Activated CD4-positive, alpha-beta memory T cell treated with anti-CD3 and anti-CD28 coated beads for 36 hours (primary cell): ENCODE measurements at regions not wholly inside any gene's neighbourhood (a gene's known extent, or its start where the extent isn't known, plus 50 kb on each side); places are given as distances from the start of the nearest gene placed in this dataset.
"Not testable (repeated sequence)": the region's sequence is repeated elsewhere in the genome, so short reads cannot be mapped to it uniquely, and the experiment has no call there.

Experiments
- CTCF ChIA-PET: fragments of 350-600 bp; sonication (Branson Sonifier 250); formaldehyde crosslinking; loops from one replicate; lab custom pipeline; 2021; ENCODE audit warnings: antibody characterized with exemption, inconsistent platforms; lab: Charles Lee
- POLR2A ChIA-PET: fragments of 350-600 bp; sonication (Branson Sonifier 250); formaldehyde crosslinking; loops from one replicate; lab custom pipeline; 2021; ENCODE audit warnings: antibody characterized with exemption; lab: Charles Lee
- DNase-seq: peaks from one replicate; pipeline ENCODE4 v3.0.0-alpha.2; 2020
- H3K27ac Mint-ChIP-seq: one replicate; pipeline ENCODE4 v1.8.0; 2021; ENCODE audit warnings: mixed read lengths
- H3K27me3 Mint-ChIP-seq: one replicate; pipeline ENCODE4 v1.8.0; 2021; ENCODE audit warnings: mixed read lengths
- H3K36me3 Mint-ChIP-seq: one replicate; pipeline ENCODE4 v1.8.0; 2021; ENCODE audit warnings: mixed read lengths
- H3K4me1 Mint-ChIP-seq: one replicate; pipeline ENCODE4 v1.8.0; 2021; ENCODE audit warnings: low read depth, mixed read lengths
- H3K4me3 Mint-ChIP-seq: one replicate; pipeline ENCODE4 v1.8.0; 2021; ENCODE audit warnings: mild to moderate bottlenecking, mixed read lengths
- H3K9me3 Mint-ChIP-seq: one replicate; pipeline ENCODE4 v1.8.0; 2021; ENCODE audit warnings: mixed read lengths
- intact Hi-C: fragments of 100-400 bp; cut with micrococcal nuclease; formaldehyde crosslinking; loops from one replicate; pipeline ENCODE4 v1.15.1; 2023

DNA sequence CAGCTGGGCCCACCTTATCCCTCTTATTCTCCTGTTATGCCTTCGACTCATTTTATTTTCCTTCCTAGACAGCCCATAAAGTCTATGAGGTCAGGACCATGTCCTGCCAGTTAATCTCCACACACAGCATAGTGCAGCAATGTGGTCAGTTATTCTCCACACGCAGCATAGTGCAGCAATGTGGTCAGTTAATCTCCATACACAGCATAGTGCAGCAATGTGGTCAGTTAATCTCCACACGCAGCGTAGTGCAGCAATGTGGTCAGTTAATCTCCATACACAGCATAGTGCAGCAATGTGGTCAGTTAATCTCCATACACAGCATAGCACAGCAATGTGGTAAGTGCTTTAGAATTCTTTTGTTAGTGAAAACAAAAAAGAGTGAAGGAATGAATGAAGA, 77.8 kb downstream of the TEX36 start:
- DNase-seq = no peak
- Mint-ChIP-seq H3K4me1 (no peaks in the 10 kb centered on the region), H3K27ac (no peak overlapping the region), H3K4me3 (no peak overlapping the region), H3K27me3 (peaks cover 1% of the 10 kb centered on the region), H3K36me3 (no peaks in the 10 kb centered on the region), H3K9me3 (no peaks in the 10 kb centered on the region)
- POLR2A ChIA-PET = no interaction called here
- intact Hi-C loops = no loop called here
- CTCF ChIA-PET = no interaction called here

DNA sequence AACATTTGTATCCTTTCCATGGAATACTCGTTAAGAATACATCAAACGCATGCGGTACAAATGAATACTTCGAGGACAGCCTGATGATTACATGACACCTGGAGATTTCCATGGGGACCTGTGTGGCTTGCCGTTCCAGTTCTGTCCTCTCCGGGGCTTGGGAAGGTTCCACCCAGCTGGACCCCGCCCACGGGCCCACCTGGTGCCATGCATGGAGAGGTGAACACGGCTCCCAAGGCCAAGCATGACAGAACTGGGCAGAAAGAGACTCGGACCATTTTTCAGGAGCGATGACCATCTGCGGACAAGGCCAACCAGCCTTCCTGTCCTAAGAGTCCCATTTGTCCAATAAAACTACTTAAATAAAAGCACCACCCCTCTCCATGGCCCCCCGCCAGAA, 80.1 kb downstream of the TEX36 start:
- Mint-ChIP-seq H3K36me3 (no peaks in the 10 kb centered on the region), H3K4me1 (no peaks in the 10 kb centered on the region), H3K9me3 (no peaks in the 10 kb centered on the region), H3K4me3 (no peak overlapping the region), H3K27ac (no peak overlapping the region), H3K27me3 (peaks cover 1% of the 10 kb centered on the region)
- ChIA-PET CTCF (no interaction called here), POLR2A (no interaction called here)
- no peak for DNase-seq
- intact Hi-C loops = no loop called here

DNA sequence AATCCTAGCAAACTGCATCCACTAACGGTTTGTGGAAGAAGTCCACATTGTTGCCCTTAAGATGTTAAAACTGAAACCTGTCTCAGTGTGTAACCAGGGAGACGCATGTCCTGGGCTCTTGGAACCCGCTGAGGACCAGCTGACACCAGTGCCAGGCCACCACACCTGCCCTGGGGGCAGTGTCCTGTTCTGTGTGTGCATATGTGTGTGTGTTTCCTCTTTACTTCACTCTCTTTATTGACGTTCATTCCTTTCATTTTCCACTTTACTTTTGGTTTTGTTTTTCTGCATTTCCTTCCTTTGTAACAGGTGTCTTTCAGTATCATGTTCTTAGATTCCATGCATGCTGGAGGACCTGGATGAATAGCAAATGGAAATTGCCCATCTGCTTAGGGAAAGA, 83.8 kb downstream of the TEX36 start:
- H3K36me3 Mint-ChIP-seq = no peaks in the 10 kb centered on the region
- H3K27me3 Mint-ChIP-seq = no peaks in the 10 kb centered on the region
- H3K4me3 Mint-ChIP-seq = no peak overlapping the region
- POLR2A ChIA-PET = no interaction called here
- no peak overlapping the region for H3K27ac Mint-ChIP-seq
- DNase-seq = no peak
- no peaks in the 10 kb centered on the region for H3K4me1 Mint-ChIP-seq
- intact Hi-C loops = no loop called here
- H3K9me3 Mint-ChIP-seq = peaks cover 11% of the 10 kb centered on the region
- CTCF ChIA-PET = no interaction called here

- Mint-ChIP-seq H3K9me3 (peaks cover 11% of the 10 kb centered on the region), H3K27ac (no peak overlapping the region), H3K27me3 (no peaks in the 10 kb centered on the region), H3K36me3 (no peaks in the 10 kb centered on the region), H3K4me3 (no peak overlapping the region), H3K4me1 (no peaks in the 10 kb centered on the region)
- intact Hi-C loops = no loop called here
- no peak for DNase-seq
- POLR2A ChIA-PET = no interaction called here
- CTCF ChIA-PET = no interaction called here
Observed at GRCh38 chr10:125595911-125596310, 87.1 kb downstream of the TEX36 start.

GRCh38 chr10:125593644-125594043, 89.3 kb downstream of the TEX36 start:
- Mint-ChIP-seq H3K9me3 (peaks cover 11% of the 10 kb centered on the region), H3K4me1 (no peaks in the 10 kb centered on the region), H3K4me3 (no peak overlapping the region), H3K27ac (no peak overlapping the region), H3K36me3 (no peaks in the 10 kb centered on the region), H3K27me3 (no peaks in the 10 kb centered on the region)
- CTCF ChIA-PET = no interaction called here
- POLR2A ChIA-PET = no interaction called here
- intact Hi-C loops = no loop called here
- no peak for DNase-seq

- CTCF ChIA-PET = no interaction called here
- no peak overlapping the region for H3K4me3 Mint-ChIP-seq
- H3K4me1 Mint-ChIP-seq = no peaks in the 10 kb centered on the region
- intact Hi-C loops = no loop called here
- H3K9me3 Mint-ChIP-seq = peaks cover 11% of the 10 kb centered on the region
- DNase-seq = no peak
- no peak overlapping the region for H3K27ac Mint-ChIP-seq
- no peaks in the 10 kb centered on the region for H3K36me3 Mint-ChIP-seq
- H3K27me3 Mint-ChIP-seq = peaks cover 1% of the 10 kb centered on the region
- POLR2A ChIA-PET = no interaction called here
Observed at GRCh38 chr10:125592897-125593296, 90.1 kb downstream of the TEX36 start.

GRCh38 chr10:125591886-125592285, 91.1 kb downstream of the TEX36 start:
- ChIA-PET CTCF (no interaction called here), POLR2A (no interaction called here)
- Mint-ChIP-seq H3K4me1 (no peaks in the 10 kb centered on the region), H3K9me3 (peaks cover 12% of the 10 kb centered on the region), H3K27ac (no peak overlapping the region), H3K36me3 (no peaks in the 10 kb centered on the region), H3K27me3 (peaks cover 3% of the 10 kb centered on the region), H3K4me3 (no peak overlapping the region)
- intact Hi-C loops = no loop called here
- no peak for DNase-seq

DNA sequence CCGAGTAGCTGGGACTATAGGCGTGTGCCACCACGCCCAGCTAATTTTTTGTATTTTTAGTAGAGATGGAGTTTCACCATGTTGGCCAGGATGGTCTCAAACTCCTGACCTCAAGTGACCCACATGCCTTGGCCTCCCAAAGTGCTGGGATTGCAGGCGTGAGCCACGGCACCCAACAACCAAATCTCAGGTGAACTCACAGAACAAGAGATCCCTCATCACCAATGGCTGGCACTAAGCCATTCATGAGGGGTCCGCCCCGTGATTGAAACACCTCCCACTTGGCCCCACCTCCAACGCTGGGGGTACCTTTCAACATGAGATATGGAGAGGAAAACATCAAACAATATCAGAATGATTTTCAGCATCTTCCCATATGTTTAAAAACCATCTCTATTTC, 94.2 kb downstream of the TEX36 start:
- H3K9me3 Mint-ChIP-seq, CTCF ChIA-PET, H3K36me3 Mint-ChIP-seq, intact Hi-C loops, H3K27ac Mint-ChIP-seq, POLR2A ChIA-PET, DNase-seq, H3K27me3 Mint-ChIP-seq, H3K4me1 Mint-ChIP-seq, H3K4me3 Mint-ChIP-seq: not testable (repeated sequence)

GRCh38 chr10:125584954-125585353, 98.0 kb downstream of the TEX36 start:
- no peak overlapping the region for H3K4me3 Mint-ChIP-seq
- peaks cover 3% of the 10 kb centered on the region for H3K9me3 Mint-ChIP-seq
- DNase-seq = no peak
- POLR2A ChIA-PET = no interaction called here
- peaks cover 5% of the 10 kb centered on the region for H3K27me3 Mint-ChIP-seq
- CTCF ChIA-PET = no interaction called here
- H3K27ac Mint-ChIP-seq = no peak overlapping the region
- no peaks in the 10 kb centered on the region for H3K36me3 Mint-ChIP-seq
- H3K4me1 Mint-ChIP-seq = no peaks in the 10 kb centered on the region
- intact Hi-C loops = no loop called here

- H3K27ac Mint-ChIP-seq = no peak overlapping the region
- H3K4me1 Mint-ChIP-seq = no peaks in the 10 kb centered on the region
- POLR2A ChIA-PET = no interaction called here
- CTCF ChIA-PET = no interaction called here
- DNase-seq = no peak
- peaks cover 5% of the 10 kb centered on the region for H3K9me3 Mint-ChIP-seq
- intact Hi-C loops = no loop called here
- H3K36me3 Mint-ChIP-seq = no peaks in the 10 kb centered on the region
- H3K27me3 Mint-ChIP-seq = peaks cover 2% of the 10 kb centered on the region
- no peak overlapping the region for H3K4me3 Mint-ChIP-seq
Observed at GRCh38 chr10:125578658-125579315, 104.2 kb downstream of the TEX36 start.

- Mint-ChIP-seq H3K36me3 (no peaks in the 10 kb centered on the region), H3K4me3 (no peak overlapping the region), H3K9me3 (peaks cover 5% of the 10 kb centered on the region), H3K4me1 (no peaks in the 10 kb centered on the region), H3K27ac (no peak overlapping the region), H3K27me3 (peaks cover 2% of the 10 kb centered on the region)
- POLR2A ChIA-PET = no interaction called here
- CTCF ChIA-PET = no interaction called here
- intact Hi-C loops = no loop called here
- no peak for DNase-seq
Observed at GRCh38 chr10:125575843-125576242, 107.1 kb downstream of the TEX36 start.

GRCh38 chr10:125568156-125568555, 114.8 kb downstream of the TEX36 start:
- Mint-ChIP-seq H3K27ac (no peak overlapping the region), H3K36me3 (no peaks in the 10 kb centered on the region), H3K27me3 (peaks cover 6% of the 10 kb centered on the region), H3K4me3 (no peak overlapping the region), H3K4me1 (no peaks in the 10 kb centered on the region), H3K9me3 (no peaks in the 10 kb centered on the region)
- ChIA-PET CTCF (no interaction called here), POLR2A (no interaction called here)
- no peak for DNase-seq
- intact Hi-C loops = no loop called here

- Mint-ChIP-seq H3K4me1 (no peaks in the 10 kb centered on the region), H3K27me3 (peaks cover 6% of the 10 kb centered on the region), H3K27ac (no peak overlapping the region), H3K4me3 (no peak overlapping the region), H3K36me3 (no peaks in the 10 kb centered on the region), H3K9me3 (no peaks in the 10 kb centered on the region)
- ChIA-PET POLR2A (no interaction called here), CTCF (no interaction called here)
- intact Hi-C loops = no loop called here
- DNase-seq = no peak
Observed at GRCh38 chr10:125567529-125567928, 115.4 kb downstream of the TEX36 start.
